Epidermal melanocyte (primary cell): ENCODE measurements at regions not wholly inside any gene's neighbourhood (a gene's known extent, or its start where the extent isn't known, plus 50 kb on each side); places are given as distances from the start of the nearest gene placed in this dataset.

ENCODE experiments used
- DNase-seq: peaks from one replicate; pipeline ENCODE4 v3.0.0; 2011; ENCODE audit warnings: low spot score; ENCODE audit not compliant: insufficient read length

DNA sequence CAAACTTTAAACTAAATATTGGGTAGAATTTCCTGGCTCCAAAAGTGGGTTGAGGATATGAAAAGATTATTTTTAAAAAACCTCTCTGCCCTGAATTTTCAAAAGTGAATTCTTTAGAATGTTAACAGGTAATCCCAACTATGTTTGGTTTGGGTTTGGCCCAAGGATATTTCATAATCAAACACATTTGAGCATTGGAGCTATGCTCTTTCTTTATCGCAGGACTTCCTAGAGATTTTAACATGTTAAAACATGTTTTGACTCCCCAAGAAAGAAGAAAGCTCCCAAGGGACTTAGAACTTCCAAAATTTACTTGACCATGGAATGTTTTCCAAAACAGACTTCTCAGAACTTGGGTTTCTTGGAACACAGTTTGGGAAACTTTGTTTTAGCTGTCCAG, 75.6 kb upstream of the SYNPR start:
- DNase-seq = no peak

GRCh38 chr3:63207066-63207590, 71.0 kb upstream of the SYNPR start:
- DNase-seq = no peak

DNA sequence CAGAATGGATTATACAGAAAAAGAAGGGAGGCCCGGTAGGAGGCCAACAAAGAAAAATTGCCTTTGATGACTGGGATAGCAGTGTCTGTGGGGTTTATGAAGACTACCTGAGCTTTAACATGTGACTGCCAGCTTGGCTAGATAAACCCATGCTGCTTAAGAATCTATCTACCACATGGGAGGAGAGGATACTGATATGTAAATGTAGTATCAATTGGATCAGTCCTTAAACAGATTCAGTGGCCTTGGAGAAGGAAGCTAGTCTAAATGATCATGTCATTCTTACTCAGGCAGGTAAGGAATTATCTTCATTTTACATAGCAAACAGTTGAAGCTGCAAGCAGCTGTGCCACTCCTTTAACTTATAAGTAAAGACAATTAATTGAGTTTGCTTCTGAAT, 50.0 kb upstream of the SYNPR start:
- no peak for DNase-seq
